Suprapubic skin (tissue), 3 donors: ENCODE measurements at regions not wholly inside any gene's neighbourhood (a gene's known extent, or its start where the extent isn't known, plus 50 kb on each side); places are given as distances from the start of the nearest gene placed in this dataset.

Experiments used
- POLR2AphosphoS5 ChIP-seq, 3 donors: sonication (generic); formaldehyde crosslinking; IDR thresholded peaks; one replicate each; pipeline ENCODE4 v1.6.1; 2017; ENCODE audit warnings: antibody characterized with exemption in 3 of 3
- TF ChIP-seq, protein P1 (sequence below), 2 donors: fragments of 200-600 bp in 1 of 2; fragments of 450-650 bp in 1 of 2; sonication (generic) in 1 of 2; IDR thresholded peaks; one replicate each; pipeline ENCODE4 v1.5.1; 2016 to 2019; ENCODE audit warnings: antibody characterized with exemption in 2 of 2, mild to moderate bottlenecking in 1 of 2, moderate library complexity in 1 of 2

DNA sequence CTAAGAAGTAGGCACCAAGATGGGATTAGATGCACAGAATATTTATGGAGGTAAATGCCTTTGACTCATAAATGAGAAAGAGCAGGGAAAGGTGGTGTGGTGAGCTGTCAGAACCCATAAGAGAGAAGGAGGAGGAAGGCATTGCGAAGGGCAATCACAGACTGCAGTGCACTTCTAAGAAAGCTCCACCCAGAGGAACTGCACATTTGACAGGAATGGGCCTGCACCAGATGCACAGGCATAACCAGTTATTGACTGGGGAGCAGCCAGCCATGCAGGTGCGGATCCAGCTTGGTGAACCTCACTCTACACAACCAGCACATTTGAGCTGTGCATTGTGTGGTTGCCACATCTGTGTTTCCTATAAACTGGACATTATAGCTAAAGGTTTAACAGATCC lies 62.2 kb upstream of the L3MBTL4 start:
- TF ChIP-seq, protein P1, sequence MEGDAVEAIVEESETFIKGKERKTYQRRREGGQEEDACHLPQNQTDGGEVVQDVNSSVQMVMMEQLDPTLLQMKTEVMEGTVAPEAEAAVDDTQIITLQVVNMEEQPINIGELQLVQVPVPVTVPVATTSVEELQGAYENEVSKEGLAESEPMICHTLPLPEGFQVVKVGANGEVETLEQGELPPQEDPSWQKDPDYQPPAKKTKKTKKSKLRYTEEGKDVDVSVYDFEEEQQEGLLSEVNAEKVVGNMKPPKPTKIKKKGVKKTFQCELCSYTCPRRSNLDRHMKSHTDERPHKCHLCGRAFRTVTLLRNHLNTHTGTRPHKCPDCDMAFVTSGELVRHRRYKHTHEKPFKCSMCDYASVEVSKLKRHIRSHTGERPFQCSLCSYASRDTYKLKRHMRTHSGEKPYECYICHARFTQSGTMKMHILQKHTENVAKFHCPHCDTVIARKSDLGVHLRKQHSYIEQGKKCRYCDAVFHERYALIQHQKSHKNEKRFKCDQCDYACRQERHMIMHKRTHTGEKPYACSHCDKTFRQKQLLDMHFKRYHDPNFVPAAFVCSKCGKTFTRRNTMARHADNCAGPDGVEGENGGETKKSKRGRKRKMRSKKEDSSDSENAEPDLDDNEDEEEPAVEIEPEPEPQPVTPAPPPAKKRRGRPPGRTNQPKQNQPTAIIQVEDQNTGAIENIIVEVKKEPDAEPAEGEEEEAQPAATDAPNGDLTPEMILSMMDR (IDR thresholded peaks at IDR 0.05) = no peak
- peak in 1 of 3 donors; percentile 76 for TF ChIP-seq POLR2AphosphoS5 (IDR thresholded peaks at IDR 0.05)
